GM23338 (cell line): ENCODE measurements at regions not wholly inside any gene's neighbourhood (a gene's known extent, or its start where the extent isn't known, plus 50 kb on each side); places are given as distances from the start of the nearest gene placed in this dataset.

Experiments used
- ATAC-seq: fragments of 200-7000 bp; cut with Tn5 transposase; 3 replicates; pipeline ENCODE4 v1.9.1; 2020
- DNase-seq: peaks from one replicate; pipeline ENCODE4 v3.0.0-alpha.2; 2015; ENCODE audit warnings: low spot score
- H2AFZ ChIP-seq: fragments of 200-600 bp; sonication (generic); 2 replicates; pipeline ENCODE4 v1.8.0; 2016; ENCODE audit warnings: antibody characterized with exemption, mild to moderate bottlenecking, moderate library complexity
- H3F3A ChIP-seq: fragments of 200-600 bp; sonication (generic); replicated peaks from 2 replicates; pipeline ENCODE4 v1.8.0; 2017; ENCODE audit warnings: antibody characterized with exemption, mixed run types, low read depth
- H3K27ac ChIP-seq: fragments of 200-600 bp; sonication (generic); 2 replicates; pipeline ENCODE4 v1.6.1; 2016; ENCODE audit warnings: low read depth
- H3K27me3 ChIP-seq: fragments of 200-600 bp; sonication (generic); 2 replicates; pipeline ENCODE4 v1.8.0; 2016; ENCODE audit warnings: mild to moderate bottlenecking, mixed run types, moderate library complexity; ENCODE audit not compliant: insufficient read depth
- H3K36me3 ChIP-seq: fragments of 200-600 bp; sonication (generic); 2 replicates; pipeline ENCODE4 v1.8.0; 2016; ENCODE audit warnings: mild to moderate bottlenecking; ENCODE audit not compliant: insufficient read depth
- H3K4me1 ChIP-seq: fragments of 200-600 bp; sonication (generic); 2 replicates; pipeline ENCODE4 v1.8.0; 2016; ENCODE audit warnings: mild to moderate bottlenecking, moderate library complexity; ENCODE audit not compliant: insufficient read depth
- H3K4me2 ChIP-seq: fragments of 200-600 bp; sonication (generic); 2 replicates; pipeline ENCODE4 v1.7.1; 2017; ENCODE audit warnings: mixed run types
- H3K4me3 ChIP-seq: fragments of 200-600 bp; sonication (generic); 2 replicates; pipeline ENCODE4 v1.6.1; 2016; ENCODE audit warnings: mixed run types
- H3K79me2 ChIP-seq: fragments of 200-600 bp; sonication (generic); replicated peaks from 2 replicates; pipeline ENCODE4 v1.8.0; 2017; ENCODE audit warnings: mild to moderate bottlenecking; ENCODE audit not compliant: insufficient read depth
- H3K9me2 ChIP-seq: fragments of 200-600 bp; sonication (generic); 2 replicates; pipeline ENCODE4 v1.8.0; 2017; ENCODE audit not compliant: insufficient read depth
- H4K20me1 ChIP-seq: fragments of 200-600 bp; sonication (generic); replicated peaks from 2 replicates; pipeline ENCODE4 v1.8.0; 2017; ENCODE audit warnings: mild to moderate bottlenecking; ENCODE audit not compliant: insufficient read depth
- H3K27ac Mint-ChIP-seq: 2 replicates; pipeline ENCODE4 v1.8.0; 2020; ENCODE audit warnings: inconsistent platforms, mild to moderate bottlenecking, moderate library complexity, mixed read lengths
- H3K27me3 Mint-ChIP-seq: 3 replicates; pipeline ENCODE4 v1.8.0; 2022; ENCODE audit warnings: low read depth, mild to moderate bottlenecking, moderate library complexity, mixed read lengths, inconsistent platforms; ENCODE audit not compliant: insufficient read depth, poor library complexity
- H3K36me3 Mint-ChIP-seq: 3 replicates; pipeline ENCODE4 v1.8.0; 2021; ENCODE audit warnings: low read depth, mild to moderate bottlenecking, inconsistent platforms, moderate library complexity, mixed read lengths
- H3K4me1 Mint-ChIP-seq: 3 replicates; pipeline ENCODE4 v1.8.0; 2020; ENCODE audit warnings: mild to moderate bottlenecking, inconsistent platforms, mixed read lengths
- H3K4me3 Mint-ChIP-seq: 3 replicates; pipeline ENCODE4 v1.8.0; 2021; ENCODE audit warnings: moderate library complexity, mild to moderate bottlenecking, inconsistent platforms, mixed read lengths
- H3K9me3 Mint-ChIP-seq: 3 replicates; pipeline ENCODE4 v1.8.0; 2020; ENCODE audit warnings: moderate library complexity, mild to moderate bottlenecking, inconsistent platforms, mixed read lengths
- CREB1 ChIP-seq: fragments of 250-450 bp; sonication (Bioruptor Pico); IDR thresholded peaks from 2 replicates; pipeline ENCODE4 v1.5.0; 2020; ENCODE audit warnings: low read depth, mild to moderate bottlenecking, moderate library complexity
- EZH2 ChIP-seq: fragments of 200-600 bp; sonication (generic); IDR thresholded peaks from one replicate; pipeline ENCODE4 v1.8.0; 2017; ENCODE audit warnings: antibody characterized with exemption, mild to moderate bottlenecking, low read depth; ENCODE audit not compliant: unreplicated experiment
- EZH2phosphoT487 ChIP-seq: fragments of 200-600 bp; sonication (generic); IDR thresholded peaks from one replicate; pipeline ENCODE4 v1.8.1; 2018; ENCODE audit warnings: antibody characterized with exemption; ENCODE audit not compliant: unreplicated experiment
- JUNB ChIP-seq: IDR thresholded peaks from one replicate; pipeline ENCODE4 v1.6.1; 2016; ENCODE audit warnings: antibody characterized with exemption; ENCODE audit not compliant: unreplicated experiment
- POLR2AphosphoS5 ChIP-seq: IDR thresholded peaks from 2 replicates; pipeline ENCODE4 v1.6.1; 2016; ENCODE audit warnings: antibody characterized with exemption, low read depth
- STAT1 ChIP-seq: IDR thresholded peaks from one replicate; pipeline ENCODE4 v1.6.1; 2016; ENCODE audit warnings: antibody characterized with exemption; ENCODE audit not compliant: unreplicated experiment
- ZNF114 ChIP-seq: fragments of 250-450 bp; sonication (Bioruptor Pico); IDR thresholded peaks from 2 replicates; pipeline ENCODE4 v1.5.0; 2020; ENCODE audit warnings: mild to moderate bottlenecking, moderate library complexity
- ZNF331 ChIP-seq: fragments of 250-450 bp; sonication (Bioruptor Pico); IDR thresholded peaks from 2 replicates; pipeline ENCODE4 v1.5.0; 2020; ENCODE audit warnings: low read depth, mild to moderate bottlenecking, moderate library complexity
- TF ChIP-seq, protein P1 (sequence below), 2 experiments: fragments of 200-600 bp in 1 of 2; sonication (generic) in 1 of 2; conservative IDR thresholded peaks; 2 replicates each; pipeline versions ENCODE4 v1.5.1 to v1.6.1; 2016 to 2017; ENCODE audit warnings: antibody characterized with exemption in 2 of 2, low read depth in 2 of 2, mild to moderate bottlenecking in 2 of 2, moderate library complexity in 1 of 2
- TF ChIP-seq, protein P2 (sequence below): IDR thresholded peaks from 2 replicates; pipeline ENCODE4 v1.6.1; 2016; ENCODE audit warnings: antibody characterized with exemption
- TF ChIP-seq, protein P3 (sequence below): IDR thresholded peaks from one replicate; pipeline ENCODE4 v1.6.1; 2018; ENCODE audit warnings: antibody characterized with exemption; ENCODE audit not compliant: unreplicated experiment

DNA sequence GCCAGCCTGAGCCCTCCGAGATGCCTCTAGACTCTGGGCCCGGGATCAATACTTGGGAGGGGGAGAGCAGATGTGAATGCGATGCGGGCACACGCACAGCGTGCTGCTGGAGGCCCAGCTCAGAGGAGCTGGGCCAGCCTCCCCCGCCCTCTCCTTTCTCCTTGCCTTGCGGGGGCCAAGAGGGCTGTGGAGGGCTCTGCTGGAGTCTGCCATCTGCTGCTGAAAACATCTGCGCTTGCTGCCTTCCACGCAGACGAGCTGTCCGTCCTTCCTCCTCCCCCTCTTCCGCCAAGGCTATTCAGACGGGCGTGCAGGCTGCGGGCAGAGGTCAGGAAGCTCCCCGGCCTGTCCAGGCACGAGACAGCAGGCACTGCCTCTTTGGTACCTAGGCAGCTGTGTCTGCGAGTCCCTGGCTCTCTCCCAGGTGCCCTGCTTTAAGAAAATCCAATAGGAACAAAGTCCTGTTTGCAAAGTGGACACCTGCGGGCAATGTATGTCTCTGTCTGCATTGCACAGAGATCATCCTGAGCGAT, 75.2 kb downstream of the SPRING1 start:
- H3K9me3 Mint-ChIP-seq = no peaks in the 10 kb centered on the region; the same call in 2 of the 3 replicates
- peak overlapping the region; percentile 92; the same call in 1 of the 2 replicates for H2AFZ ChIP-seq
- H3K27ac Mint-ChIP-seq = no peak overlapping the region
- H3K27me3 ChIP-seq = no peaks in the 10 kb centered on the region
- H3K4me2 ChIP-seq = peak overlapping the region; percentile 51; the same call in 1 of the 2 replicates
- peak overlapping the region; percentile 45; the same call in 1 of the 3 replicates for H3K4me3 Mint-ChIP-seq
- peak; percentile 60 for ATAC-seq
- peaks cover 44% of the 10 kb centered on the region for H3K4me1 Mint-ChIP-seq
- peak; percentile 24 for DNase-seq
- H3K27me3 Mint-ChIP-seq = peaks cover 13% of the 10 kb centered on the region
- no peaks in the 10 kb centered on the region for H3K9me2 ChIP-seq
- H3K4me1 ChIP-seq = peaks cover 20% of the 10 kb centered on the region
- no peaks in the 10 kb centered on the region for H4K20me1 ChIP-seq
- no peak overlapping the region for H3K4me3 ChIP-seq
- no peaks in the 10 kb centered on the region for H3K79me2 ChIP-seq
- no peak for TF ChIP-seq ZNF331
- TF ChIP-seq, protein P1, sequence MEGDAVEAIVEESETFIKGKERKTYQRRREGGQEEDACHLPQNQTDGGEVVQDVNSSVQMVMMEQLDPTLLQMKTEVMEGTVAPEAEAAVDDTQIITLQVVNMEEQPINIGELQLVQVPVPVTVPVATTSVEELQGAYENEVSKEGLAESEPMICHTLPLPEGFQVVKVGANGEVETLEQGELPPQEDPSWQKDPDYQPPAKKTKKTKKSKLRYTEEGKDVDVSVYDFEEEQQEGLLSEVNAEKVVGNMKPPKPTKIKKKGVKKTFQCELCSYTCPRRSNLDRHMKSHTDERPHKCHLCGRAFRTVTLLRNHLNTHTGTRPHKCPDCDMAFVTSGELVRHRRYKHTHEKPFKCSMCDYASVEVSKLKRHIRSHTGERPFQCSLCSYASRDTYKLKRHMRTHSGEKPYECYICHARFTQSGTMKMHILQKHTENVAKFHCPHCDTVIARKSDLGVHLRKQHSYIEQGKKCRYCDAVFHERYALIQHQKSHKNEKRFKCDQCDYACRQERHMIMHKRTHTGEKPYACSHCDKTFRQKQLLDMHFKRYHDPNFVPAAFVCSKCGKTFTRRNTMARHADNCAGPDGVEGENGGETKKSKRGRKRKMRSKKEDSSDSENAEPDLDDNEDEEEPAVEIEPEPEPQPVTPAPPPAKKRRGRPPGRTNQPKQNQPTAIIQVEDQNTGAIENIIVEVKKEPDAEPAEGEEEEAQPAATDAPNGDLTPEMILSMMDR (conservative IDR thresholded peaks at IDR 0.05; ENCODE audit: low read depth in 2 of 2) = peak in 1 of 2 experiments; percentile 8; a peak in 1 of 4 replicates
- H3K36me3 ChIP-seq = no peaks in the 10 kb centered on the region
- no peaks in the 10 kb centered on the region for H3F3A ChIP-seq
- no peaks in the 10 kb centered on the region; the same call in 2 of the 3 replicates for H3K36me3 Mint-ChIP-seq
- H3K27ac ChIP-seq = no peak overlapping the region

DNA sequence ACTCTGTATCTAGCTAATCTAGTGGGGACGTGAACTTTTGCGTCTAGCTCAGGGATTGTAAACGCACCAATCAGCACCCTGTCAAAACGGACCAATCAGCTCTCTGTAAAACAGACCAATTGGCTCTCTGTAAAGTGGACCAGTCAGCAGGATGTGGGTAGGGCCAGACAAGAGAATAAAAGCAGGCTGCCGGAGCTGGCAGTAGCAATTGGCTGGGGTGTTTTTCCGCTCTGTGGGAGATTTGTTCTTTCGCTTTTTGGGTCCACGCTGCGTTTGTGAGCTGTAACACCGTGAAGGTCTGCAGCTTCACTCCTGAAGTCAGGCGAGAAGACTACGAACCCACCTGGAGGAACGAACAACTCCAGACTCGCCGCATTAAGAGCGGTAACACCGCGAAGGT, 76.5 kb downstream of the SPRING1 start:
- H3K4me2 ChIP-seq = no peak overlapping the region
- no peaks in the 10 kb centered on the region for H3K27me3 ChIP-seq
- no peaks in the 10 kb centered on the region for H3K36me3 ChIP-seq
- no peaks in the 10 kb centered on the region for H3K79me2 ChIP-seq
- Mint-ChIP-seq H3K9me3 (no peaks in the 10 kb centered on the region; the same call in 2 of the 3 replicates), H3K36me3 (no peaks in the 10 kb centered on the region; the same call in 2 of the 3 replicates), H3K4me3 (no peak overlapping the region), H3K27me3 (peaks cover 15% of the 10 kb centered on the region), H3K27ac (no peak overlapping the region), H3K4me1 (peaks cover 37% of the 10 kb centered on the region)
- no peak overlapping the region; the same call in 1 of the 2 replicates for H2AFZ ChIP-seq
- ATAC-seq (no peak), DNase-seq (no peak)
- no peaks in the 10 kb centered on the region for H4K20me1 ChIP-seq
- H3K27ac ChIP-seq = no peak overlapping the region
- H3K4me3 ChIP-seq = no peak overlapping the region
- H3K4me1 ChIP-seq = peaks cover 20% of the 10 kb centered on the region
- no peaks in the 10 kb centered on the region for H3K9me2 ChIP-seq
- H3F3A ChIP-seq = no peaks in the 10 kb centered on the region
- TF ChIP-seq ZNF114 (CRISPR knock-in tag) (no peak), EZH2phosphoT487 (no peak), CREB1 (CRISPR knock-in tag) (no peak), EZH2 (no peak), STAT1 (no peak), POLR2AphosphoS5 (no peak), JUNB (no peak)
- TF ChIP-seq, protein P2, sequence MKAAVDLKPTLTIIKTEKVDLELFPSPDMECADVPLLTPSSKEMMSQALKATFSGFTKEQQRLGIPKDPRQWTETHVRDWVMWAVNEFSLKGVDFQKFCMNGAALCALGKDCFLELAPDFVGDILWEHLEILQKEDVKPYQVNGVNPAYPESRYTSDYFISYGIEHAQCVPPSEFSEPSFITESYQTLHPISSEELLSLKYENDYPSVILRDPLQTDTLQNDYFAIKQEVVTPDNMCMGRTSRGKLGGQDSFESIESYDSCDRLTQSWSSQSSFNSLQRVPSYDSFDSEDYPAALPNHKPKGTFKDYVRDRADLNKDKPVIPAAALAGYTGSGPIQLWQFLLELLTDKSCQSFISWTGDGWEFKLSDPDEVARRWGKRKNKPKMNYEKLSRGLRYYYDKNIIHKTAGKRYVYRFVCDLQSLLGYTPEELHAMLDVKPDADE = no peak
- TF ChIP-seq, protein P3, sequence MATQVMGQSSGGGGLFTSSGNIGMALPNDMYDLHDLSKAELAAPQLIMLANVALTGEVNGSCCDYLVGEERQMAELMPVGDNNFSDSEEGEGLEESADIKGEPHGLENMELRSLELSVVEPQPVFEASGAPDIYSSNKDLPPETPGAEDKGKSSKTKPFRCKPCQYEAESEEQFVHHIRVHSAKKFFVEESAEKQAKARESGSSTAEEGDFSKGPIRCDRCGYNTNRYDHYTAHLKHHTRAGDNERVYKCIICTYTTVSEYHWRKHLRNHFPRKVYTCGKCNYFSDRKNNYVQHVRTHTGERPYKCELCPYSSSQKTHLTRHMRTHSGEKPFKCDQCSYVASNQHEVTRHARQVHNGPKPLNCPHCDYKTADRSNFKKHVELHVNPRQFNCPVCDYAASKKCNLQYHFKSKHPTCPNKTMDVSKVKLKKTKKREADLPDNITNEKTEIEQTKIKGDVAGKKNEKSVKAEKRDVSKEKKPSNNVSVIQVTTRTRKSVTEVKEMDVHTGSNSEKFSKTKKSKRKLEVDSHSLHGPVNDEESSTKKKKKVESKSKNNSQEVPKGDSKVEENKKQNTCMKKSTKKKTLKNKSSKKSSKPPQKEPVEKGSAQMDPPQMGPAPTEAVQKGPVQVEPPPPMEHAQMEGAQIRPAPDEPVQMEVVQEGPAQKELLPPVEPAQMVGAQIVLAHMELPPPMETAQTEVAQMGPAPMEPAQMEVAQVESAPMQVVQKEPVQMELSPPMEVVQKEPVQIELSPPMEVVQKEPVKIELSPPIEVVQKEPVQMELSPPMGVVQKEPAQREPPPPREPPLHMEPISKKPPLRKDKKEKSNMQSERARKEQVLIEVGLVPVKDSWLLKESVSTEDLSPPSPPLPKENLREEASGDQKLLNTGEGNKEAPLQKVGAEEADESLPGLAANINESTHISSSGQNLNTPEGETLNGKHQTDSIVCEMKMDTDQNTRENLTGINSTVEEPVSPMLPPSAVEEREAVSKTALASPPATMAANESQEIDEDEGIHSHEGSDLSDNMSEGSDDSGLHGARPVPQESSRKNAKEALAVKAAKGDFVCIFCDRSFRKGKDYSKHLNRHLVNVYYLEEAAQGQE = no peak
